HEK293 (cell line): ENCODE measurements at regions not wholly inside any gene's neighbourhood (a gene's known extent, or its start where the extent isn't known, plus 50 kb on each side); places are given as distances from the start of the nearest gene placed in this dataset.
A peak's percentile ranks its signal among the peaks of the same experiment; 100 is the strongest.

Experiments used
- CTCF ChIA-PET: fragments of 350-600 bp; formaldehyde crosslinking; extraction: SDS; loops from one replicate; lab custom pipeline; 2021; ENCODE audit warnings: antibody characterized with exemption; lab: Yijun Ruan, JAX
- POLR2A ChIA-PET: fragments of 300-600 bp; formaldehyde crosslinking; extraction: SDS; loops from one replicate; lab custom pipeline; 2020; ENCODE audit warnings: antibody characterized with exemption, inconsistent platforms; lab: Yijun Ruan, JAX
- H3K27ac ChIP-seq: fragments of 200-500 bp; sonication (Bioruptor generic); 2 replicates; pipeline ENCODE4 v1.5.1; 2014; ENCODE audit warnings: low read depth, low read length, control low read depth, inconsistent platforms; ENCODE audit errors: extremely low read depth
- H3K36me3 ChIP-seq, 2 experiments: fragments of 200-500 bp in 1 of 2; sonication (Bioruptor generic) in 1 of 2; 1 replicate in 1 of 2; 2 replicates in 1 of 2; pipeline ENCODE4 v1.5.1; 2014 to 2017; ENCODE audit warnings: inconsistent platforms in 2 of 2, low read length in 2 of 2; ENCODE audit not compliant: control insufficient read depth in 2 of 2, insufficient read depth in 1 of 2
- H3K4me1 ChIP-seq: fragments of 200-500 bp; sonication (Bioruptor generic); 2 replicates; pipeline ENCODE4 v1.5.1; 2014; ENCODE audit warnings: mild to moderate bottlenecking, low read length, inconsistent platforms; ENCODE audit not compliant: control insufficient read depth, insufficient read depth
- H3K4me3 ChIP-seq: 2 replicates; pipeline ENCODE4 v1.5.1; 2011; ENCODE audit warnings: low read depth, mild to moderate bottlenecking, control low read depth, low read length, moderate library complexity
- H3K9me3 ChIP-seq: fragments of 200-500 bp; sonication (Bioruptor generic); 2 replicates; pipeline ENCODE4 v1.5.1; 2014; ENCODE audit warnings: low read depth, low read length, inconsistent platforms; ENCODE audit not compliant: control insufficient read depth, insufficient read depth
- AEBP2 ChIP-seq: fragments of 450-650 bp; formaldehyde crosslinking; IDR thresholded peaks from 2 replicates; pipeline ENCODE4 v1.5.1; 2016; ENCODE audit warnings: missing biosample characterization, missing genetic modification characterization, borderline replicate concordance
- CTCF ChIP-seq: fragments of 450-650 bp; formaldehyde crosslinking; IDR thresholded peaks from 2 replicates; pipeline ENCODE4 v1.5.1; 2016; ENCODE audit warnings: missing biosample characterization, missing genetic modification characterization
- PRDM2 ChIP-seq: fragments of 450-650 bp; formaldehyde crosslinking; IDR thresholded peaks from 2 replicates; pipeline ENCODE4 v1.5.1; 2016; ENCODE audit warnings: missing biosample characterization, missing genetic modification characterization, borderline replicate concordance
- RBAK ChIP-seq: fragments of 450-650 bp; formaldehyde crosslinking; IDR thresholded peaks from 2 replicates; pipeline ENCODE4 v1.5.1; 2016; ENCODE audit warnings: missing biosample characterization, missing genetic modification characterization
- TCF7L2 ChIP-seq: IDR thresholded peaks from 2 replicates; pipeline ENCODE4 v1.6.1; 2011; ENCODE audit warnings: low read depth, mild to moderate bottlenecking, inconsistent platforms, low read length, moderate library complexity, borderline replicate concordance
- ZBTB6 ChIP-seq: fragments of 450-650 bp; formaldehyde crosslinking; IDR thresholded peaks from 2 replicates; pipeline ENCODE4 v1.5.1; 2017; ENCODE audit warnings: missing biosample characterization, missing genetic modification characterization
- ZEB2 ChIP-seq: fragments of 450-650 bp; formaldehyde crosslinking; IDR thresholded peaks from 2 replicates; pipeline ENCODE4 v1.5.1; 2016; ENCODE audit warnings: missing biosample characterization, missing genetic modification characterization
- ZNF148 ChIP-seq: fragments of 450-650 bp; formaldehyde crosslinking; IDR thresholded peaks from 2 replicates; pipeline ENCODE4 v1.5.0; 2017; ENCODE audit warnings: missing biosample characterization, missing genetic modification characterization, borderline replicate concordance
- ZNF155 ChIP-seq: fragments of 450-650 bp; formaldehyde crosslinking; IDR thresholded peaks from 2 replicates; pipeline ENCODE4 v1.5.1; 2016; ENCODE audit warnings: missing biosample characterization, missing genetic modification characterization
- ZNF19 ChIP-seq: fragments of 450-650 bp; formaldehyde crosslinking; IDR thresholded peaks from 2 replicates; pipeline ENCODE4; 2016; ENCODE audit warnings: missing biosample characterization, missing genetic modification characterization, low read depth
- ZNF2 ChIP-seq: fragments of 450-650 bp; formaldehyde crosslinking; IDR thresholded peaks from 2 replicates; pipeline ENCODE4 v1.5.1; 2016; ENCODE audit warnings: missing biosample characterization, missing genetic modification characterization
- ZNF214 ChIP-seq: fragments of 450-650 bp; formaldehyde crosslinking; IDR thresholded peaks from 2 replicates; pipeline ENCODE4 v1.5.1; 2017; ENCODE audit warnings: missing biosample characterization, mild to moderate bottlenecking, missing genetic modification characterization, borderline replicate concordance
- ZNF488 ChIP-seq: fragments of 450-650 bp; formaldehyde crosslinking; IDR thresholded peaks from 2 replicates; pipeline ENCODE4 v1.5.1; 2016; ENCODE audit warnings: missing biosample characterization, missing genetic modification characterization
- ZNF544 ChIP-seq: fragments of 450-650 bp; formaldehyde crosslinking; IDR thresholded peaks from 2 replicates; pipeline ENCODE4 v1.5.0; 2017; ENCODE audit warnings: missing biosample characterization, missing genetic modification characterization
- ZNF621 ChIP-seq: fragments of 450-650 bp; formaldehyde crosslinking; IDR thresholded peaks from 2 replicates; pipeline ENCODE4 v1.5.1; 2017; ENCODE audit warnings: missing biosample characterization, missing genetic modification characterization
- ZSCAN23 ChIP-seq: fragments of 450-650 bp; formaldehyde crosslinking; IDR thresholded peaks from 2 replicates; pipeline ENCODE4 v1.5.1; 2016; ENCODE audit warnings: missing biosample characterization, missing genetic modification characterization
- ZXDB ChIP-seq: fragments of 450-650 bp; formaldehyde crosslinking; IDR thresholded peaks from 2 replicates; pipeline ENCODE4 v1.5.1; 2016; ENCODE audit warnings: missing biosample characterization, missing genetic modification characterization

- TF ChIP-seq PRDM2 (tag by site-specific recombination): no peak
Observed at GRCh38 chr6:30824698-30825097, 59.6 kb upstream of the DDR1 start (continued).

GRCh38 chr6:30823534-30823865 is 60.8 kb upstream of the DDR1 start:
- TF ChIP-seq RBAK: no peak
- no peak for TF ChIP-seq TCF7L2
- no peak for TF ChIP-seq ZNF148
- no peak for TF ChIP-seq ZXDB (tag by site-specific recombination)
- TF ChIP-seq ZBTB6: no peak
- TF ChIP-seq ZNF214 (tag by site-specific recombination): no peak
- TF ChIP-seq ZNF544 (tag by site-specific recombination): no peak
- H3K9me3 ChIP-seq: no peaks in the 10 kb centered on the region
- ChIA-PET POLR2A (interaction anchor here (0.6 to 2.1 kb wide), 3 partner anchors 48 to 209 kb away, joined by 3 to 11 read pairs (median 7); no protein-coding TSS in a partner anchor), CTCF (interaction anchor here (0.6 to 20.6 kb wide), 13 partner anchors 8 to 340 kb away, joined by 3 to 332 read pairs (median 12); partner anchors contain the start of gene DDR1)
- H3K4me3 ChIP-seq: no peak overlapping the region
- peaks cover 9% of the 10 kb centered on the region; the same call in 1 of the 2 replicates for H3K4me1 ChIP-seq
- H3K27ac ChIP-seq: no peak overlapping the region
- H3K36me3 ChIP-seq: no peaks in the 10 kb centered on the region

GRCh38 chr6:30821862-30822784 is 62.2 kb upstream of the DDR1 start:
- ChIA-PET CTCF (interaction anchor here (0.6 to 20.6 kb wide), 59 partner anchors 10 to 1170 kb away, joined by 3 to 332 read pairs (median 4); partner anchors contain the start of genes DDR1, FLOT1, IER3 and VARS2), POLR2A (interaction anchor here (0.5 to 2.1 kb wide), 6 partner anchors 40 to 817 kb away, joined by 3 to 7 read pairs (median 4); partner anchors contain the start of gene IER3)
- Histone ChIP-seq H3K4me1 (peaks cover 9% of the 10 kb centered on the region; the same call in 1 of the 2 replicates), H3K4me3 (no peak overlapping the region), H3K36me3 (no peaks in the 10 kb centered on the region), H3K27ac (no peak overlapping the region), H3K9me3 (no peaks in the 10 kb centered on the region)
- no peak for TF ChIP-seq ZNF621 (tag by site-specific recombination)
- TF ChIP-seq CTCF (tag by site-specific recombination): peak; percentile 53; the same call in 1 of the 2 replicates
- no peak for TF ChIP-seq AEBP2
- TF ChIP-seq ZSCAN23 (tag by site-specific recombination): no peak
- TF ChIP-seq ZNF155 (tag by site-specific recombination): no peak
- no peak for TF ChIP-seq ZNF2 (tag by site-specific recombination)
- no peak for TF ChIP-seq ZNF19 (tag by site-specific recombination)
- no peak for TF ChIP-seq ZNF488 (tag by site-specific recombination)
- 0 out of 2 replicates have a peak, but pooled peaks have one; percentile 10 for TF ChIP-seq ZEB2 (tag by site-specific recombination)
